Subcutaneous abdominal adipose tissue (tissue), 5 donors: ENCODE measurements at regions not wholly inside any gene's neighbourhood (a gene's known extent, or its start where the extent isn't known, plus 50 kb on each side); places are given as distances from the start of the nearest gene placed in this dataset.

Experiments
- H3K27ac ChIP-seq: one replicate; pipeline ENCODE4 v1.7.0; 2013; ENCODE audit warnings: low read depth, mild to moderate bottlenecking, inconsistent platforms, low read length, moderate library complexity
- H3K27me3 ChIP-seq, 5 donors: one replicate each; pipeline ENCODE4 v1.7.0; 2013; ENCODE audit warnings: low read length in 5 of 5, inconsistent platforms in 1 of 5; ENCODE audit not compliant: control insufficient read depth in 5 of 5, insufficient read depth in 4 of 5
- H3K36me3 ChIP-seq, 5 donors: one replicate each; pipeline ENCODE4 v1.7.0; 2013; ENCODE audit warnings: low read length in 5 of 5; ENCODE audit not compliant: control insufficient read depth in 5 of 5, insufficient read depth in 5 of 5
- H3K4me1 ChIP-seq, 5 donors: one replicate each; pipeline ENCODE4 v1.7.0; 2013; ENCODE audit warnings: low read length in 5 of 5, mild to moderate bottlenecking in 3 of 5, moderate library complexity in 1 of 5; ENCODE audit not compliant: control insufficient read depth in 5 of 5, insufficient read depth in 5 of 5
- H3K4me3 ChIP-seq, 5 donors: one replicate each; pipeline ENCODE4 v1.7.0; 2013; ENCODE audit warnings: low read length in 5 of 5, low read depth in 1 of 5
- H3K9ac ChIP-seq, 5 donors: one replicate each; pipeline ENCODE4 v1.7.0; 2013; ENCODE audit warnings: low read length in 5 of 5, mild to moderate bottlenecking in 4 of 5, moderate library complexity in 3 of 5
- H3K9me3 ChIP-seq, 5 donors: one replicate each; pipeline ENCODE4 v1.7.0; 2013; ENCODE audit warnings: low read length in 5 of 5; ENCODE audit not compliant: control insufficient read depth in 5 of 5
- donor health status: healthy.
- donor health status: healthy.
- donor health status: healthy.
- donor health status: healthy.
- donor health status: healthy.

GRCh38 chr4:4603592-4603991, 61.7 kb upstream of the STX18 start:
- H3K9me3 ChIP-seq, result no peaks in the 10 kb centered on the region
- H3K4me1 ChIP-seq, result peaks cover 0 to 4% (median 0%) of the 10 kb centered on the region in 5 donors
- H3K9ac ChIP-seq, result no peak overlapping the region
- H3K27me3 ChIP-seq, result no peaks in the 10 kb centered on the region
- no peak overlapping the region for H3K4me3 ChIP-seq
- no peak overlapping the region for H3K27ac ChIP-seq
- no peaks in the 10 kb centered on the region for H3K36me3 ChIP-seq

GRCh38 chr4:4603067-4603466, 61.2 kb upstream of the STX18 start:
- Histone ChIP-seq H3K9me3 (no peaks in the 10 kb centered on the region), H3K27ac (no peak overlapping the region), H3K36me3 (no peaks in the 10 kb centered on the region), H3K9ac (no peak overlapping the region), H3K4me1 (peaks cover 0 to 4% (median 0%) of the 10 kb centered on the region in 5 donors), H3K27me3 (no peaks in the 10 kb centered on the region), H3K4me3 (no peak overlapping the region)

DNA sequence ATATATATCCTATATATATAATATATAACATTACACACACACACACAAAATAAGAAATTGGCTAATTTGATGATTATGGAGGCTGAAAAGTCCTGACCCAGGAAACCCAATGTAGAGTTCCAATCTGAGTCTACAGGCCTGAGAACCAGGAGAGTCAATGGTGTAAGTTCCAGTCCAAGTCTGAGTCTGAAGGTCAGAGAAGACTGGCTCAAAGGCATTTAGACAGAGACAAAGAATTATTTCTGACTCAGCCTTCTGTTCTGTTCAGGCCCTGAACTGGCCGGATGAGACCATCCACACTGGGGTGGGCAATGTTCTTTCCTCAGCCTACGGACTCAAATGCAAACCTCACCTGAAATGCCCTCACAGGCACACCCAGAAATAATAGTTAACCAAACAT, 60.6 kb upstream of the STX18 start:
- Histone ChIP-seq H3K9me3 (no peaks in the 10 kb centered on the region), H3K27ac (no peak overlapping the region), H3K9ac (no peak overlapping the region), H3K4me1 (peaks cover 0 to 4% (median 0%) of the 10 kb centered on the region in 5 donors), H3K27me3 (no peaks in the 10 kb centered on the region), H3K36me3 (no peaks in the 10 kb centered on the region), H3K4me3 (no peak overlapping the region)

DNA sequence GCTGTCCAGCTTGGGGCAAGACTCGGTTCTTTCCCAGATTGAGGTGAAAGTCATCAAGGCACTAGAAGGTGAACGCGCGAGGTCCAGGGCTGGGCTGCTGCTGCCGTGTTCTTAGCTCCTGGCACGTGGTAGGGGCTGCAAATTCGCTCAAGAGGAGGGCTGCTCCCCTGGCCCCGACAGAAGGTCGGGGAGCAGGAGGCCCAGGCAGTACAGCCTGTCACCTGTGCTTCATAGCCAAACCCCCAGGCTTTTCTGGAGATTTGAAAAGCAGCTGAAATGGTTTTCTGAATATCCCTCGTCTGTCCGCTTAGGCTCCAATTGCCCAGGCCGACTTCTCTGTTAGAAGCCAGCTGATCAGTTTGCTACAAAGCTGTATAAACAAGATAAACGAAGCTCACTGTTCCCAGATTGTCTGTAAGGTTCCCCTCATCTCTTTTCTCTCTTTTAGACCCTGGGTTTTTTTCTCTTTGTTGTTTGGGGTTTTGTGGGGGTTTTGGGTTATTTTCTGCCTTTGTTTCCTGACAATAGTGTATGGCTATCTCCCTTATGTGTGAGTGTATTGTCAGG, 60.0 kb upstream of the STX18 start:
- Histone ChIP-seq H3K9ac (no peak overlapping the region), H3K9me3 (no peaks in the 10 kb centered on the region), H3K27me3 (no peaks in the 10 kb centered on the region), H3K4me1 (peaks cover 0 to 4% (median 0%) of the 10 kb centered on the region in 5 donors), H3K27ac (no peak overlapping the region), H3K4me3 (no peak overlapping the region), H3K36me3 (no peaks in the 10 kb centered on the region)

DNA sequence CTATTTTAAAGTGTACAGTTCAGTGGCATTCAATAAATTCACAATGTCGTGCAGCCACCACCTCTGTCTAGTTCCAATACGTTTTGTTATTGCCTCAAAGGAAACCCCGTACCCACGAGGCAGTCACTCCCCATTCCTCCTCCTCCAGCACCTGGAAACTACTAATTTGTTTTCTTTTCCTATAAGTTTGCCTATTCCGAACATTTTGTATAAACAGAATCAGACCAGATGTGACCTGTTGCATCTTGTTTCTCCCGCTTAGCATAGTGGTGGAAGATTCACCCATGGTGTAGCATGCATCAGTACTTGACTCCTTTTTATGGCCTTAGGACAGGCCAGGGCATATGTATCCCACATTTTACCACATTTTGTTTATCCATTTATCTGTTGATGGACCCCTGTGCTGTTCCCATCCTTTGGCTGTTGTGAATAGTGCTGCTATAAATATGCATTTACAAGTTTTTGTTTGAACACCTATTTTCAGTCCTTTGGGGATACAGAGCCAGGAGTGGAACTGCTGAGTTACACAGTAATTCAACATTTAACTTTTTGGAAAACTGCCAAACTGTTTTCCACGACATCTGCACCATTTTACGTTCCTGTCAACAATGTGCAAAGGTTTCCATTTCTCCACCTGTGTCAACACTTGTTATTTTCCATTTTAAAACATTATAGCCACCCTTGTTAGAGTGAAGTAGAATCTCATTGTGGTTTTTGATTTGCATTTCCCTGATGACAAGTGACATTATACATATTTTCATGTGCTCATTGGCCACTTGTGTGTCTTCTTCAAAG, 57.8 kb upstream of the STX18 start:
- H3K27me3 ChIP-seq, result no peaks in the 10 kb centered on the region

DNA sequence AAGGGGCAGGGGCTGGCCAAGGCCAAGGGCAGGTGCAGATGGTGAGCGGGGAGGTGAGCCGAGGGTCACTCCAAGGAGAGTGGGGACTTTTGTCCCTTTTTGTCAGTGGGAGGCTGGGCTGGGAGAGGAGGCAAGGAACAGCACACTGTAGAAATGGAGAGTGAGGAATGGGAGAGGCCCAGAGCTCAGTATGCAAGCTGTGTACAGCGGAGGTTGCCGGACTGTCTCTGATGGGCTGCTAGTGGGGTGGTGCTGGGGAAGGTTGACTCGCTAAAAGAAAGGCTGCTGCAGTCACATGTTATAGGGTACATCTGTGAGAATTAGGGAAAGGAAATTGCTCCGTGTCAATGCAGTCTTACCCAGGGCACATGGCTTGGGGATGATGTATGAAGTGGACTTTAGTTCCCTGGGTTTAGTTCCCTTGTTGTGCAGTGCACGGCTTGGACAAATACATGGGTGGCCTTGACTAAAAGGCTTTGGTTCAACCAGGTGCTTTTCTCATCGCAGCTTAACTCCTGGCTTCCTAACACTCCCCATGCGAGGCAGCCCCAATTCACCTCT, 57.1 kb upstream of the STX18 start:
- Histone ChIP-seq H3K9me3 (peaks cover 5 to 19% (median 10%) of the 10 kb centered on the region in 5 donors), H3K27me3 (no peaks in the 10 kb centered on the region), H3K9ac (no peak overlapping the region), H3K4me1 (peaks cover 0 to 3% (median 0%) of the 10 kb centered on the region in 5 donors), H3K36me3 (no peaks in the 10 kb centered on the region), H3K27ac (no peak overlapping the region), H3K4me3 (no peak overlapping the region)

More for the DNA sequence above, 57.8 kb upstream of the STX18 start:
- Histone ChIP-seq H3K9me3 (peaks cover 5 to 11% (median 10%) of the 10 kb centered on the region in 5 donors), H3K4me1 (peaks cover 0 to 3% (median 0%) of the 10 kb centered on the region in 5 donors), H3K9ac (no peak overlapping the region), H3K36me3 (no peaks in the 10 kb centered on the region), H3K4me3 (no peak overlapping the region), H3K27ac (no peak overlapping the region)

GRCh38 chr4:4596720-4597119, 54.9 kb upstream of the STX18 start:
- H3K4me1 ChIP-seq, result peaks cover 0 to 3% (median 0%) of the 10 kb centered on the region in 5 donors
- no peak overlapping the region for H3K4me3 ChIP-seq
- H3K9ac ChIP-seq, result no peak overlapping the region
- H3K27ac ChIP-seq, result no peak overlapping the region
- H3K36me3 ChIP-seq, result no peaks in the 10 kb centered on the region
- H3K9me3 ChIP-seq, result peaks cover 5 to 19% (median 10%) of the 10 kb centered on the region in 5 donors
- peaks cover 0 to 3% (median 0%) of the 10 kb centered on the region in 5 donors for H3K27me3 ChIP-seq

DNA sequence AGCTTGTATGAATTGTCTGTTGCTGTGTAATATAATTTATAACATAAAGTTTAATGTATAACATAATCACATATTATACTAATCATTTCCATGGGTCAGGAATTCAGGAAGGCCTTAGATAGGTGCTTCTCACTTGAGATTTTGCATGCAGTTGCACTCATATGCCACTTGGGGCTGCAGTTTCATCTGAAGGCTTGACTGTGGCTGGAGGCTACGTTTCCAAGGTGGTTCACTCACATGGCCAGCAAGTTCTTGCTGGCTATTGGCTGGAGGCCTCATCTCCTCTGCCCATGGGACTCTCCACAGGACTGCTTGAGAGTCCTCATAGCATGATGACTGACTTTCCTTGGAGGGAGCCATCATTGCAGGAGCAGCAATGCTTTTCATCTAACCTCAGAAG, 53.4 kb upstream of the STX18 start:
- Histone ChIP-seq H3K9ac (no peak overlapping the region), H3K27me3 (peaks cover 0 to 3% (median 0%) of the 10 kb centered on the region in 5 donors), H3K4me3 (no peak overlapping the region), H3K36me3 (no peaks in the 10 kb centered on the region), H3K4me1 (peaks cover 0 to 3% (median 0%) of the 10 kb centered on the region in 5 donors), H3K27ac (no peak overlapping the region), H3K9me3 (peaks cover 5 to 19% (median 10%) of the 10 kb centered on the region in 5 donors)

GRCh38 chr4:4594285-4594920, 52.6 kb upstream of the STX18 start:
- peaks cover 0 to 3% (median 0%) of the 10 kb centered on the region in 5 donors for H3K4me1 ChIP-seq
- no peaks in the 10 kb centered on the region for H3K36me3 ChIP-seq
- H3K27ac ChIP-seq, result no peak overlapping the region
- no peak overlapping the region for H3K9ac ChIP-seq
- no peak overlapping the region for H3K4me3 ChIP-seq
- H3K27me3 ChIP-seq, result peaks cover 0 to 3% (median 0%) of the 10 kb centered on the region in 5 donors
- H3K9me3 ChIP-seq, result peaks cover 5 to 19% (median 10%) of the 10 kb centered on the region in 5 donors
